HG02588 (cell line): ENCODE measurements at regions not wholly inside any gene's neighbourhood (a gene's known extent, or its start where the extent isn't known, plus 50 kb on each side); places are given as distances from the start of the nearest gene placed in this dataset.

Source experiments
- ATAC-seq: cut with Tn5 transposase; IDR thresholded peaks from one replicate; pipeline ENCODE4 v1.9.1; 2021; ENCODE audit warnings: mild to moderate bottlenecking, moderate library complexity; ENCODE audit not compliant: unreplicated experiment

GRCh38 chr3:166125179-166125578 is 288.0 kb upstream of the BCHE start:
- no peak for ATAC-seq

DNA sequence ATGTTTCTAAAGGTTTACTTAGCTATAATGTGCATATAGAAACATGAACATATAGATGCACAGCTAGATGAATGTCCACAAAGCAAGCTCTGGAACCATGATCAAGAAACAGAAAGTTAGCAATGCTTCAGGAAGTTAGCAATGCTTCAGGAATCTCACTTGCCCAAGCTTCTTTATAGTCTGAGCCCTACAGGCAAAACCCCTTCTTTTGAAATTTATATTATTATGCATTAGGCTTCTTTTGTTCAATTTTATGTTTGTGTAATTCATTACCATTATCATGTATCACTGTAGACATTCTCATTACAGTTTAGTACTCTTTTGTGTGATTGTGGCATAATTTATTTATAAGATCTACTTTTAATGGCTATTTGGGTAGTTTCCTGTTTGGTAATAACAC is 286.4 kb upstream of the BCHE start:
- no peak for ATAC-seq

- ATAC-seq: no peak
Observed at GRCh38 chr3:166123088-166123487, 285.9 kb upstream of the BCHE start.

- ATAC-seq: no peak
Observed at GRCh38 chr3:166118049-166118448, 280.8 kb upstream of the BCHE start.

DNA sequence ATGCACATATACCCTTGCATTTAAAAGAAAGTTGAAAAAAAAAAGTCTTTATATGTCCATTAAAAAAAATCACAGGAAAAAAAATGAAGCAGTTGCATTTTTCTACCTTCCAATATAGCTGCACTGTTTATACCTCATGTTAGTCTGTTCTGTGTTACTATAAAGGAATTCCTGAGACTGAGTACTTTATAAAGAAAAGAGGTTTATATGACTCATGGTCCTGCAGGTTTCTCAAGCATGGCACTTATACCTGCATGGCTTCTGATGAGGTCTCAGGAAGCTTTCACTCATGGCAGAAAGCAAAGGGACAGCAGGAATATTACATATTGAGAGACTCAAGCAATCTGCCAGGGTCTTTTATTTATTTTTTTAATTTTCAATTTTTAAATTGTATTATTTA is 277.2 kb upstream of the BCHE start:
- ATAC-seq: no peak

DNA sequence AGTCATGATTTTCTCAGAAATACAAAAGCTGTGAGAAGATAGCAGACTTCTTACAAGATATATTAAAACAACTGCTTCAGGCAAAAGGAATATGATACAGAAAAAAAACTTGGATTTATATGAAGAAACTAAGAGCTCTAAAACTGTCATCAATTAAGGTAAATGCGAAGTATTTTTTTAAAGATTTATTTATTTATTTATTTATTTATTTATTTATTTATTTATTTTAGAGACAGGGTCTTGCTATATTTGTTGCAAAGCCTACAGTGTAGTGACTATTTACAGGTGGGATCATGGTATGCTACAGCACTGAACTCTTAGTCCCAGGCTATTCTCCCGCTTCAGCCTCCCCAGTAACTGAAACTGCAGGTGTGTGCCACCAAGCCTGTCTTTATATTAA is 274.3 kb upstream of the BCHE start:
- no peak for ATAC-seq

- no peak for ATAC-seq
Observed at GRCh38 chr3:166110102-166110501, 272.9 kb upstream of the BCHE start.

DNA sequence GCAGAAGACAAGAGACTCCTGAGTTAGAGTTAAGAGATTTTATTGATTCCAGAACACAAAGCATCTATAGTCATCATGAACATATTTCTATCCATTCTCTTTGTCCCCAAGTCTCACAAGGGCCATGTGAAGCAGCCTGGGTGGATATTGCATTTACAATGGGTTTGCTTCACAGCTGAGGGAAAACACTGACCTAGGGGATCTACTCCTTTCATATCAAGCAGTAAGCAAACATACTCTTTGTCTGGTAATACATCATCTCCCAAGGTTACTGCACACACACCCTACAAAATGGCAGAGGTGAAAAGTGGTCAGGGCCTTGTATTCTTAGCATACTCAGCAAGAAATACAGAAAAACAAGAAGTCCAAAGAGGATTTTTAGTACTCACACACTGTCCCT is 267.7 kb upstream of the BCHE start:
- ATAC-seq: no peak

DNA sequence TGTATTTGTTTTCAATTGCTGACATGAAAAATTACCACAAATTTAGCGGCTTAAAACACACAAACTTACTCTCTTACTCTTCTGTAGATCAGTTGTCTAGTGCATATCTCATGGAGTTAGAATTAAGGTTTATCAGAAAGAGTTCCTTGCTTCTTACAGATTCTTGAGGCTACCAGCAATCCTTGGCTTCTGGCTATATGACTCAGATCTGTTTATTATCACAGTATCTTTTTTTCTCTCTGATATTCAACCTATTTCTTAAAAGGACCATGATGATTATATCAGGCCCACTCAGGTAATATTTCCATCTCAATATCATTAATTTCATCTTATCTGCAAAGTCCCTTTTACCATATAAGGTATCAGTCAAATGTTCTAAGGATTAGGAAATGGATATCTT is 263.5 kb upstream of the BCHE start:
- ATAC-seq: no peak

GRCh38 chr3:166089575-166089974 is 252.4 kb upstream of the BCHE start:
- ATAC-seq: no peak

DNA sequence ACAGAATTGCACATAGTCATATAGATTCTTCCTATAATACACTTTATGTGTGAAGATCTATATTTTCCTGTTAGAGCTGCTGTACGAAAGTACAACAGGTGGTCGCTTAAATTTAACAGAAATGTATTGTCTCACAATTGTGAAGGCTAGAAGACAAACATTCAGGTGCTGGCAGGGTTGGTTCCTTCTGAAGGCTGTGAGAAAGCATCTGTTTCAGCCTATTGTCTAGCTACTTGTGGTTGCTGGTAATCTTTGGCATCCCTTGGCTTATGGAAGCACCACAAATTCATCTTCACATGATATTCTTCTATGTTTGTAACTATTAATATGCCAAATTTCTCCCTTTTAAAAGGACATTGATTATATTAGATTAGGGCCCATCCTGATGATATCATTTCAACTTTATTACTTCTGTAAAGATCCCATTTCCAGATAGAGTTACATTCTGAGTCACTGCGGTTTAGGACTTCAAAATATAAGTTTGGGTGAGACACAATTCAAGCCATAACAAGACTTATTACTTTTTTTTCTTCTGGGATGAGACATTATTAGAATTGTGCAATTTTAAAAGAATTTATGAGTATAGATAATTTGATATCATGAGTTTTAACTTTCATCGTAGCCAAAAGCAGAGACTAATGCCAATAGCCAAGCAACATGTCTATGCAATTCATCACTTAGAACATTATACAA is 248.1 kb upstream of the BCHE start:
- ATAC-seq: no peak

DNA sequence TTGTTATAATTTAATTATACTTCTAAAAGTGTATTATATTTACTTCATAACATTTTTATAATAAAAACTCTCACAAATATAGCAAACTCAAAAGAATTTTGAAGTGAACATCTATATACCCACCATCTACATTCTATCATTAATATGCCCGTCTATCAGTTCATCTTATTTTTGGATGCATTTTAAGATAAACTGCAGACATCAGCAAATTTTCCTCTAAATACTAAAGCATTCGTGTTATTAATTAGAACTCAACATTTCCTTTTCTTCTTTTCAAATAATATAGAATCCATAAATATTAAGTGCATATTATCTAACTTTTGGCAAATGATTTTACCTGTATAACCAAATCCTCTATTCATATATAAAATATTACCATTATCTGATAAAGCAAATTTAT is 242.9 kb upstream of the BCHE start:
- ATAC-seq: no peak

- no peak for ATAC-seq
Observed at GRCh38 chr3:166071831-166072230, 234.6 kb upstream of the BCHE start.

- ATAC-seq: no peak
Observed at GRCh38 chr3:166064476-166064875, 227.3 kb upstream of the BCHE start.

DNA sequence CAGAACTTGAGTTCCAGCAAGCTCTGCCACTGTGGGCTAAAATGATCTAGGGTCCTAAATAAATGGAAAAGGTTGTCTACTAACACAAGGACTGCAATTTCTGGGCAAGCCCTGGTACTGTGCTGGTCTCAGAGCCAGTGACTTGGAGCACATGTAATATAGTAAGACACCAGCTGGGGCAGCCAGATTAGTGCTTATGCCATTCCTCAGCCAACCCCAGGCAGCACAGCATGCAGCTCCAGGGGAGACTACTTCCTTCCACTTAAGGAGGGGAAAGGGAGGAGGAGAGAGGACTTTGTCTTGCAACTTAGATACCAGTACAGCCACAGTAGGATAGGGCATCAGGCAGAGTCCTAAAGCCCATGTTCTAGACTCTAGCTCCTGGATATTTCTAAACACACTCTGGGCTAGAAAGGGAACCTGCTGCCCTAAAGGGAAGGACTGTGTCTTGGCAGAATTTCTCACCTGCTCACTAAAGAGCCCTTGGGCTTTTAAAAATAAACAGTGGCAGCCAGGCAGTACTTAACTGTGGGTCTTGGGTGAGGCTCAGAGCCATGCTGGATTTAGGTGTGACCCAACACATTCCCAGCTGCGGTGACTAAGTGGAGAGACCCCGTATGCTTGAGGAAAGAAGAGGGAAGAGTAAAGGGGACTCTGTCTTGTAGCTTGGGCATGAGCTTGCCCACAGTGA is 223.7 kb upstream of the BCHE start:
- ATAC-seq: no peak

GRCh38 chr3:166052440-166052839 is 215.2 kb upstream of the BCHE start:
- no peak for ATAC-seq

- ATAC-seq: no peak
Observed at GRCh38 chr3:166029507-166029906, 192.3 kb upstream of the BCHE start.

DNA sequence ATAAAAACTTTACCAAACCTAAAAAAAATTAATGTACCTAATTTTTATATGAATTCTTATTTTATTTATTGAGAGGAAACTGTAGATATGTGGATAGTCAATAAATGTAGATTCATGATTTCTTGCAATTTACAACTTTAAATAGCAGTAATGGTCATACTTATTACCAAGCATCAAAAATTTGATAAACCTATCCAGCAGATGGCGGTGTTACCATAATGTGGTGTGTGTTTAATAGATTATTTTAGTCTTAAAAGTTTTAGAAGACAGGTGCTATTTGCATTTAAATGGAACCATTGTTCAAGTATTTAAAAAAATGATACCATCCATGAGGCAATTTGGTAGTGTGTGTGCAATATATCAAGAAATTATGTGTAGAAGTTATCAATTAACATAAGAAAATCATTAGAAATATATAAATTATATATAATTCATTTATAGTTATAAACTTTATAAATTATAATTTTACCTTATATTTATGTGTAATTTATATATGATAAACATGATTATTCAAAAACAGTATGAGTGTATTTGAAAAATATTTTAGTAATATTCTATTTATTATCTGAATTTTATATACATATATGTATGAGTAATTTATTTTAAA is 176.0 kb upstream of the BCHE start:
- no peak for ATAC-seq

DNA sequence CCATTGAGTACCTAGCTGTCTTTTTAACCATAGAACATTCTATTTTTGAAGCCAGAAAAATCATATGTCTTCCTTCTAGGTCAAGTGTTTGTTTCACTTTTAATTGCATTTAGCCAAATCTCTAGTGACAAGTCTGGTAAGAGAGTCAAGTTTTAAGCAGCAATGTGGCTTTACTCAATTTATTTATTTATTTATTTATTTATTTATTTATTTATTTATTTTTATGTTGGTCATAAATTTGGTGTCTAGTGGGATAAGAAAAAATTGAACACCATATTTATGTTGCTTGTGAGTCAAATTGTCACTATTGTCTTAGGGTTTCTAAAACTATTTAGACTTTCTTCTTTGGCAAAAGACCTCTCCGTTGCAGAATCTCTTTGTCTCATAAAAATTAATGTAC is 174.5 kb upstream of the BCHE start:
- ATAC-seq: no peak

- ATAC-seq: no peak
Observed at GRCh38 chr3:166005126-166005525, 167.9 kb upstream of the BCHE start.

- no peak for ATAC-seq
Observed at GRCh38 chr3:165994293-165994692, 157.1 kb upstream of the BCHE start.

DNA sequence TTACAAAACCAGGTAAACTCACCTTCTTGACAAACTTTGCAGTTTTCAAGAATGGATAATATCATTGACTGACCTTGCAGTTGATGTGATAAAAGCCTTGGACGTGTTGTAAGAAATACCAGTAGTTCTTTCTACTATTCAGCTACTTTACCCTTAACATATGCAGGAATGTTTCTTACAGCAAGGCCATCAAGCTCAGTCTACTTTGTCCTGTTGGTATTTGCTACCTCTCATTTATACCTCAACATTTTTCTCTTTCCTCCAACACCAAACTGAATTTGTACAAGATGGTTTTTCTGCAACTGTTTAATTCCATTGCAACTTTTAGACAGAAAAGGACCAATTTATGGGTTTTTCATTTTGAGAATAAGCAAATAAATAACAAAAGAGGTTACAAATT is 147.4 kb upstream of the BCHE start:
- ATAC-seq: no peak
